HEK293T (cell line): ENCODE measurements at regions not wholly inside any gene's neighbourhood (a gene's known extent, or its start where the extent isn't known, plus 50 kb on each side); places are given as distances from the start of the nearest gene placed in this dataset.

ENCODE experiments used
- BHLHE40 ChIP-seq: fragments of 450-650 bp; IDR thresholded peaks from 2 replicates; pipeline ENCODE4 v1.6.1; 2016; ENCODE audit warnings: mild to moderate bottlenecking, moderate library complexity, borderline replicate concordance
- CTBP1 ChIP-seq: fragments of 450-650 bp; IDR thresholded peaks from 2 replicates; pipeline ENCODE4 v1.6.1; 2016; ENCODE audit warnings: borderline replicate concordance
- ELF4 ChIP-seq: fragments of 450-650 bp; IDR thresholded peaks from 2 replicates; pipeline ENCODE4 v1.6.1; 2017; ENCODE audit warnings: antibody characterized with exemption
- FOXA1 ChIP-seq: fragments of 450-650 bp; IDR thresholded peaks from 2 replicates; pipeline ENCODE4 v1.6.1; 2016; ENCODE audit warnings: mild to moderate bottlenecking
- FOXK2 ChIP-seq: fragments of 450-650 bp; IDR thresholded peaks from 2 replicates; pipeline ENCODE4 v1.6.1; 2016; ENCODE audit warnings: mild to moderate bottlenecking
- FOXM1 ChIP-seq: fragments of 450-650 bp; IDR thresholded peaks from 2 replicates; pipeline ENCODE4 v1.6.1; 2017; ENCODE audit warnings: mild to moderate bottlenecking, borderline replicate concordance
- HDGF ChIP-seq: fragments of 450-650 bp; IDR thresholded peaks from 2 replicates; pipeline ENCODE4 v1.6.1; 2017; ENCODE audit warnings: antibody characterized with exemption, borderline replicate concordance
- LEF1 ChIP-seq: fragments of 450-650 bp; IDR thresholded peaks from 2 replicates; pipeline ENCODE4 v1.6.1; 2017; ENCODE audit warnings: mild to moderate bottlenecking, borderline replicate concordance
- NFRKB ChIP-seq: fragments of 450-650 bp; IDR thresholded peaks from 2 replicates; pipeline ENCODE4 v1.6.1; 2016; ENCODE audit warnings: mild to moderate bottlenecking, moderate library complexity
- SP1 ChIP-seq: fragments of 450-650 bp; IDR thresholded peaks from 2 replicates; pipeline ENCODE4 v1.6.1; 2017
- SUZ12 ChIP-seq: fragments of 450-650 bp; IDR thresholded peaks from 2 replicates; pipeline ENCODE4 v1.6.1; 2016; ENCODE audit warnings: mild to moderate bottlenecking
- TARDBP ChIP-seq: fragments of 450-650 bp; IDR thresholded peaks from 2 replicates; pipeline ENCODE4 v1.6.1; 2016
- ZNF384 ChIP-seq: fragments of 450-650 bp; IDR thresholded peaks from 2 replicates; pipeline ENCODE4 v1.6.1; 2016

DNA sequence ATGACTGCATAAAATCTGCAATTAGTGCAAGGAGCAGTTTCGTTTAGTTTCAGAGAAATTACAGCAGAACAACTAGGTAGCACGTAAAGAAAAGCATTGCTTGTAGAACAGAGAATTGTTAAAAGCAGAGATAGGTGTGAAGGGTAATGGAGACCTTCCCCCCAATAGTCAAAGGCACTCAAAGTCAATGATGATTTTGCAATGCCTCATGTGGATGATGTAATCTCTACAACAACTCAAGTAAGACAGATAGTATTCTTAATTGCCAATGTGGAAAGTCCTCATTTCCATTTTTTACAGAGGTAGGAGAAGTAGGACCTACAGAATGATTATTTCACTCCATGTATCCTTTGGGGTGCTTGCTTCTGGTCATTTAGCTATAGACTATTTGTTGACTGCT, 94.3 kb upstream of the GNAI1 start:
- no peak for TF ChIP-seq BHLHE40
- TF ChIP-seq SP1 = no peak
- TF ChIP-seq FOXM1 = no peak
- no peak for TF ChIP-seq FOXA1
- TF ChIP-seq FOXK2 = no peak
- no peak for TF ChIP-seq HDGF
- TF ChIP-seq NFRKB = no peak
- no peak for TF ChIP-seq TARDBP
- no peak for TF ChIP-seq CTBP1
- TF ChIP-seq ELF4 = no peak
- no peak for TF ChIP-seq LEF1
- TF ChIP-seq ZNF384 = no peak
- no peak for TF ChIP-seq SUZ12
